HG03439 (cell line): ENCODE measurements at regions not wholly inside any gene's neighbourhood (a gene's known extent, or its start where the extent isn't known, plus 50 kb on each side); places are given as distances from the start of the nearest gene placed in this dataset.

Source experiments
- ATAC-seq: cut with Tn5 transposase; IDR thresholded peaks from one replicate; pipeline ENCODE4 v1.9.1; 2021; ENCODE audit warnings: mild to moderate bottlenecking, moderate library complexity; ENCODE audit not compliant: unreplicated experiment

GRCh38 chr6:26196846-26197635 lies 109.8 kb downstream of the HFE start:
- peak; percentile 44 for ATAC-seq

DNA sequence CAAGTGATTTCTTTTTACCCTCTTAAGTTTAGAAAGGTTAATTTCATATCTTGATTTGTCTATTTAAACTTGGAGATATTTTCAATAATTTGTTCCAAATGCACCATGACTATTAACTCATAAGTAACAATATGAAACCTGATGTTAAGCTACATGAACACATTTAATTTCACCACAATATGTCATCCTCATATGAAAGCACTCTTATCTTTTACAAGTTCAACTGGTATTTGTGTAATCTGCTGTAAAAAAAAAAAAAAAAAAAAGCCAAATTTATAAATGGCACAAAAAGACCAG lies 110.4 kb downstream of the HFE start:
- ATAC-seq: no peak

DNA sequence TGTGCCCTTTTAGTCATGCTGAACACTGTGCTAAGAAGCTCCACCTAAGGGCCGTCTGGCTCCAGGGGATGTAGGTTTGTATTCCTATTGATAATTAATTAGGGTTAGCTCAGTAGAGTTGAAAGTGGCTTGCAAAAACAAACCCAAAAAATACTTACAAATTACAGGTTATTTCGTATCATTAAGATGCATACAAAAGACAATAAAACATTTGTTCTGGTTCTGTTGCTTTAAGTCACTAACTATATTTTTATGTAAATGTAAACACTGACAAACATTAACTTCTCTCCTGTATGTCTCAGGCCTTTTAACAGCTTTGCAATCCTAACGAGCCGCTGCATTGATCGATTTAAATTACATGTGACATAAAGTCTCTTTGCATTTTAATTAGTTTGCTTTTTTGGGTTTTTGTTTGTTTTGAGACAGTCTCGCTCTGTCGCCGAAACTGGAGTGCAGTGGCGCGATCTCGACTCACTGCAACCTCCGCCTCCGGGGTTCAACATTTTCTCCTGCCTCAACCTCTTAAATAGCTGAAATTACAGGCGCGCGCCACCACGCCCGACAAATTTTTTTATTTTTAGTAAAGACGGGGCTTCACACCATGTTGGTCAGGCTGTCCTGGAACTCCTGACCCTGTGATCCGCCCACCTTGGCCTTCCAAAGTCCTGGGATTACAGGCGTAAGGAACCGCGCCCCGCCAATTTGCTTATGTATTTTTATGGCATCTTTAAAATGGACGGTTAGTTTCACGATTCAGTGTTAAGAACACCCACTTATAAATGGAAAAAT lies 110.9 kb downstream of the HFE start:
- ATAC-seq: no peak

DNA sequence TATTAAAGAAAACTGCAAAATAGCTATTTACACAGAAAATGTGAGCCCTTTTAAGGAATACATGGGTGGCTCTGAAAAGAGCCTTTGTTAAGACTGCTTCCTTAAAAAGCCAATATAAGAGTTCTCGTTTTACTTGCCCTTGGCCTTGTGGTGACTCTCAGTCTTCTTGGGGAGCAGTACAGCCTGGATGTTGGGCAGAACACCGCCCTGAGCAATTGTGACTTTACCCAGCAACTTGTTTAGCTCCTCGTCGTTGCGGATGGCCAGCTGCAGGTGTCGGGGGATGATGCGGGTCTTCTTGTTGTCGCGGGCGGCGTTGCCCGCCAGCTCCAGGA lies 111.5 kb downstream of the HFE start:
- ATAC-seq: peak; percentile 0

GRCh38 chr6:26199057-26199772 lies 112.0 kb downstream of the HFE start:
- ATAC-seq: peak; percentile 57

DNA sequence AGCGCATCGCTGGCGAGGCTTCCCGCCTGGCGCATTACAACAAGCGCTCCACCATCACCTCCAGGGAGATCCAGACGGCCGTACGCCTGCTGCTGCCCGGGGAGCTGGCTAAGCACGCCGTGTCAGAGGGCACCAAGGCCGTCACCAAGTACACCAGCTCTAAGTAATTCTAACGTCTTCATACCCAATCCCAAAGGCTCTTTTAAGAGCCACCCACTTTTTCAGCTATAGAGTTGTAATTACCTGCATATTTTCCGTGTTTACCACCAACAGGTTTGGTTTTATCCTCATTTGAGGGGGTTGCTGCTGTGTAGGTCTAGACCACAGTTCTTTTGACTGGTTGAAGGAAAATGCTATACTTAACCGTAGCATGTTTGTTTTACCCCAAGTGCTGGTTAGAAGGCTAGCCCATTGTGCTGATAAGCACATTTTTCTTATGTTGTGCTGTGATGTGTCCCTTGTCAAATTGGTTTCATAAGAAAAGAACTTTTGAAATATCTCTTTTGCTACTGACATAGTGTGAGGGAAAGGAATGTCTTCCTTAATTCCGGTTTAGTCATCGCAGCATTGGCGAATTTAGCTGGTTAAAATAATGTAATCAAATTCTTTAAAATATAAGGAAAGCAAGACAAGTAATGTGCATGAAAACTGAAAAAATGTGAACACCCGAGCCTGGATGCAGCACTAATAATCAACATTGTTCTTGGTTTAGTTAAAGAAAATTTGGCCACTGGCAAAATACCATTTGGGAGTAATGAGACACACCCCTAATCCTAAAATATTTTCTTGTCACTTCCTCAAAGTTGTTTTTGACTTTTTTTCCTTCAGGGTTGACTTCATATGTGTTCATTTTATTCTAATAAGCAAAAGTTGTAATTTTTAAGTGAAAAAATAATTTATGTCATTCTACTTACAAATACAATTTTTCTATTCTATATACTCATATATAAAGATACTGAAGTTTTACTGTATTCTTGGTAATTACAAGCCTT lies 112.8 kb downstream of the HFE start:
- no peak for ATAC-seq

GRCh38 chr6:26200918-26201721 lies 113.9 kb downstream of the HFE start:
- ATAC-seq: no peak

DNA sequence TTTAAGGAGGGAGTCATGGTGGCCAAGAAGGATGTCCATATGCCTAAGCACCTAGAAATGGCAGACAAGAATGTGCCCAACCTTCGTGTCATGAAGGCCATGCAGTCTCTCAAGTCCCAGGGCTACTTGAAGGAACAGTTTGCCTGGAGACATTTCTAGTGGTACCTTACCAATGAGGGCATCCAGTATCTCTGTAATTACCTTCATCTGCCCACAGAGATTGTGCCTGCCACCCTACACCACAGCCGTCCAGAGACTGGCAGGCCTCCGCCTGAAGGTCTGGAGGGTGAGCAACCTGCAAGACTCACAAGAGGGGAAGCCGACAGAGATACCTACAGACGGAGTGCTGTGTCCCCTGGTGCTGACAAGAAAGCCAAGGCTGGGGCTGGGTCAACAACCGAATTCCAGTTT lies 115.0 kb downstream of the HFE start:
- ATAC-seq: no peak

DNA sequence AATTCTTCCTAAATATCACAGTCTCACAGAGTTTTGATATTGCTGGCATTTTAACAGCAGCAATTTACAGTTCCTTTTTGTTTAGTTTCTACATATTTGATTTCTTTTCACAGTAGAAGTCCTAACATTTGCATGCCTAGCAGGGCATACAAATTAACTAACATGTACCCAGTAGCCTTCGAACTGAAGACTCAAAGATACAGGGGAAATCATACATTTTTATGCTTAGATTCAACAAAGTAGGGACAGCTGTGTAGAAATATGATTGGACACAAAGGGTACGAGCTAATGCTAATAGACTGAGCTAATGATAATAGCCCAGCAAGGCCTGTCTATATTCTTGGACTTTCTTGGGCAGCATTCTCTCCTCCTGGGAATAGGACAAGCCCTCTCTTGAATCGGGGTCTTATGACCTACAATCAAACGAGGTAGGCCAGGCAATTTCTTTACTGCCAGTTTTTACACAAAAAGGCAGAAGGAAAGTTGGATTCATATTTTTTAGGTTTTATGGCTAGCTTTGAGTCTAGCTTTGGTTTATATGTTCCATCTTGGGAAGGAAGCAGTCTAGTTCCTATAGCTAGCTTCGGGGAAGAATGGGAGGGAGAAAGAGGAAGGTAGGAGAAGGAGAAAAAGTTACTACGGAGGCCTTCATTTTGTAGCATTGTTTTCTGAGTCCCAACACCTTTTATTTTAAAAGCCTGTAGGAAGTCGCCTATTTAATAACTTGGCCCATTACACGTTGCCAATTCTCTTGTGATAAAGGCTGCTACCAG lies 115.8 kb downstream of the HFE start:
- ATAC-seq: no peak

- ATAC-seq: peak; percentile 50
Observed at GRCh38 chr6:26204332-26205160, 117.3 kb downstream of the HFE start.

DNA sequence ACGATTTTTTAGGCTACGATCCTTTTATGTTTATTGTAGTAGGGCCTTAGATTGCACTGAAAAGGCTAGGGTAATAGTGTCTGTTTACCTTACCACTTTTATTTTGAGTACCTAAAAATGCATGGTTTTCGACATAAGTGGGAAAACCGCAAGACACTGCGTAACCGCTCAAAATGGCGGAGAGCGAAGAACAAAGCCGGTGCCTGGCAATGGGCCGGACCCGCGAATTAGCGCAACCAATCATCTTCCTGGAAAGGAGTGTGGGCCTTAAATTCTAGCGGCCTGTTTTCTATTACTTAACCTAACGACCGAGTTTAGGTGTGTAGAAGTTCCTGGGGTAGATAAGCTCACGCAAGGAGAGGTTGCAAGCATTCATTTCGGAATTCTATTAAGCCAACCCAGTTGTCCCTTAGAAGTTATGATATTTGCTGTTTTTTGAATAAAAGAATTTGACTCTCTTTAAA lies 118.0 kb downstream of the HFE start:
- peak; percentile 49 for ATAC-seq

- ATAC-seq: no peak
Observed at GRCh38 chr6:26205625-26206574, 118.7 kb downstream of the HFE start.

GRCh38 chr6:26206868-26207801 lies 119.9 kb downstream of the HFE start:
- ATAC-seq: no peak

GRCh38 chr6:26211963-26212362 lies 124.7 kb downstream of the HFE start:
- no peak for ATAC-seq

DNA sequence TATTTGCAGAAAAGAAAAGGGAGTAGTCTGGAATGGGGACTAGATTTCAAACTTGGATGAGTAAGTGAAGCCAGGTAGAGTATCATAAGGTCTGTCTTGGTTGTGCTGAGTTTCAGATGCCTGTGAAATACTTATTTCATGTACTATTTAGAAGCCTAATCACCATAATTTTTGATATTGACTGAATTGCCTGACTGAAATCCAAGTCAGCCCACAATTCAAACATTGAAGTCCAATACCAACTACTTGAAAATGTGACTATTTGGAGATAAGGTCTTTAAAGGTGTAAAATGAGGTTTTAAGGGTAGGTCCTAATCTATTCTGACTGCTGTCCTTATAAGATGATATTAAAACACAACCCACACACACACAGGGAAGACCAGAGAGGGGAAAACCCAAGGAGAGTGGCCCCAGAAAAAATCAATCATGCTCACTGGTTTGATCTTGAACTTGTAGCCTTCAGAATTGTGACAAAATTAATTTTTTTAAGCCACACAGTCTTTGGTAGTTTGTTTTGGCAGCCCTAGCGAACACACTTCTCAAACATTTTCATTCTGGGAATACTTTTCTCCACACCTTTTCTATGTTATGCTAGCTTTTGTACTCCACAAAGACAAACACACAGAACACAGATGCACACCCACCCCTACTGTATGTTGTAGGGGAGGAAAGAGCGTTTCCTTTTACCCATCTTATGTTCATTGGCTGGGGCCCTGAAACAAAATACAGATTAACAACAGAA lies 126.3 kb downstream of the HFE start:
- ATAC-seq: no peak
